H9 (cell line): ENCODE measurements at regions not wholly inside any gene's neighbourhood (a gene's known extent, or its start where the extent isn't known, plus 50 kb on each side); places are given as distances from the start of the nearest gene placed in this dataset.

ENCODE experiments used
- DNase-seq: peaks from one replicate; pipeline ENCODE4 v3.0.0-alpha.2; 2017
- H2AFZ ChIP-seq: one replicate; pipeline ENCODE4 v1.6.1; 2013; ENCODE audit warnings: mild to moderate bottlenecking, low read length, control low read depth, moderate library complexity
- H2AK5ac ChIP-seq: 2 replicates; pipeline ENCODE4 v1.6.1; 2013; ENCODE audit warnings: low read length, control low read depth, mixed read lengths; ENCODE audit not compliant: insufficient read length
- H2BK120ac ChIP-seq: one replicate; pipeline ENCODE4 v1.6.1; 2013; ENCODE audit warnings: low read depth, mild to moderate bottlenecking, low read length, control low read depth, inconsistent platforms; ENCODE audit not compliant: poor library complexity, severe bottlenecking
- H2BK12ac ChIP-seq: 2 replicates; pipeline ENCODE4 v1.6.1; 2013; ENCODE audit warnings: low read length, control low read depth, mixed read lengths, low read depth; ENCODE audit not compliant: insufficient read length
- H2BK15ac ChIP-seq: 2 replicates; pipeline ENCODE4 v1.6.1; 2013; ENCODE audit warnings: low read depth, low read length, control low read depth
- H2BK20ac ChIP-seq: one replicate; pipeline ENCODE4 v1.6.1; 2013; ENCODE audit warnings: low read depth, mild to moderate bottlenecking, low read length, control low read depth, inconsistent platforms; ENCODE audit not compliant: poor library complexity, severe bottlenecking
- H2BK5ac ChIP-seq: 2 replicates; pipeline ENCODE4 v1.6.1; 2013; ENCODE audit warnings: low read length, control low read depth, mixed read lengths; ENCODE audit not compliant: insufficient read length
- H3K14ac ChIP-seq: 2 replicates; pipeline ENCODE4 v1.6.1; 2013; ENCODE audit warnings: low read length, control low read depth; ENCODE audit not compliant: insufficient read depth
- H3K18ac ChIP-seq: 2 replicates; pipeline ENCODE4 v1.6.1; 2013; ENCODE audit warnings: low read depth, mild to moderate bottlenecking, mixed read lengths, low read length, control low read depth; ENCODE audit not compliant: insufficient read length
- H3K23ac ChIP-seq: 2 replicates; pipeline ENCODE4 v1.6.1; 2013; ENCODE audit warnings: low read length, control low read depth, mixed read lengths, low read depth; ENCODE audit not compliant: insufficient read length
- H3K23me2 ChIP-seq: 2 replicates; pipeline ENCODE4 v1.6.1; 2013; ENCODE audit warnings: low read depth, mild to moderate bottlenecking, mixed read lengths, low read length, control low read depth; ENCODE audit not compliant: insufficient read length, poor library complexity, severe bottlenecking
- H3K27ac ChIP-seq: 2 replicates; pipeline ENCODE4 v1.5.1; 2013; ENCODE audit warnings: low read length, control low read depth, mixed read lengths, low read depth; ENCODE audit not compliant: insufficient read length
- H3K27me3 ChIP-seq: 2 replicates; pipeline ENCODE4 v1.6.1; 2013; ENCODE audit warnings: low read length, control low read depth, inconsistent platforms; ENCODE audit not compliant: insufficient read depth
- H3K4ac ChIP-seq: 2 replicates; pipeline ENCODE4 v1.6.1; 2013; ENCODE audit warnings: low read depth, mild to moderate bottlenecking, control low read depth, inconsistent platforms, low read length, moderate library complexity
- H3K4me1 ChIP-seq: 2 replicates; pipeline ENCODE4 v1.6.1; 2013; ENCODE audit warnings: low read length, control low read depth, inconsistent platforms; ENCODE audit not compliant: insufficient read depth
- H3K4me2 ChIP-seq: 2 replicates; pipeline ENCODE4 v1.6.1; 2013; ENCODE audit warnings: low read length, control low read depth, mixed read lengths; ENCODE audit not compliant: insufficient read length, insufficient read depth
- H3K56ac ChIP-seq: 2 replicates; pipeline ENCODE4 v1.6.1; 2013; ENCODE audit warnings: low read depth, mild to moderate bottlenecking, mixed read lengths, low read length, control low read depth; ENCODE audit not compliant: insufficient read length
- H3K79me1 ChIP-seq: 2 replicates; pipeline ENCODE4 v1.6.1; 2013; ENCODE audit warnings: low read depth, mild to moderate bottlenecking, moderate library complexity, low read length, control low read depth, inconsistent platforms; ENCODE audit not compliant: insufficient read depth, poor library complexity, severe bottlenecking
- H3K79me2 ChIP-seq: 2 replicates; pipeline ENCODE4 v1.6.1; 2013; ENCODE audit warnings: low read length, control low read depth, inconsistent platforms; ENCODE audit not compliant: insufficient read depth
- H3K9ac ChIP-seq: 2 replicates; pipeline ENCODE4 v1.6.1; 2013; ENCODE audit warnings: low read length, control low read depth, mixed read lengths; ENCODE audit not compliant: insufficient read length; ENCODE audit errors: extremely low read depth
- H3K9me3 ChIP-seq: one replicate; pipeline ENCODE4 v1.6.1; 2013; ENCODE audit warnings: low read depth, low read length, inconsistent platforms; ENCODE audit not compliant: control insufficient read depth
- H3T11ph ChIP-seq: one replicate; pipeline ENCODE4 v1.6.1; 2013; ENCODE audit warnings: mild to moderate bottlenecking, low read length, control low read depth, inconsistent platforms
- H4K20me1 ChIP-seq: one replicate; pipeline ENCODE4 v1.6.1; 2013; ENCODE audit not compliant: control insufficient read depth, insufficient read length, insufficient read depth
- H4K5ac ChIP-seq: 2 replicates; pipeline ENCODE4 v1.6.1; 2013; ENCODE audit warnings: low read depth, mild to moderate bottlenecking, mixed read lengths, low read length, control low read depth; ENCODE audit not compliant: insufficient read length
- H4K8ac ChIP-seq: replicated peaks from 2 replicates; pipeline ENCODE4 v1.6.1; 2013; ENCODE audit warnings: low read length, control low read depth, mixed read lengths, low read depth; ENCODE audit not compliant: insufficient read length
- H4K91ac ChIP-seq: 2 replicates; pipeline ENCODE4 v1.6.1; 2013; ENCODE audit warnings: low read depth, mild to moderate bottlenecking, moderate library complexity, mixed read lengths, low read length, control low read depth; ENCODE audit not compliant: insufficient read length
- H3K27ac Mint-ChIP-seq, 3 experiments: 2 replicates in 2 of 3; 3 replicates in 1 of 3; pipeline ENCODE4 v1.8.0; 2020 to 2021; ENCODE audit warnings: mixed read lengths in 3 of 3, mild to moderate bottlenecking in 1 of 3, moderate library complexity in 1 of 3
- H3K27me3 Mint-ChIP-seq: 2 replicates; pipeline ENCODE4 v1.8.0; 2021; ENCODE audit warnings: low read depth, mild to moderate bottlenecking, moderate library complexity, mixed read lengths
- H3K36me3 Mint-ChIP-seq, 3 experiments: 2 replicates in 2 of 3; 3 replicates in 1 of 3; pipeline ENCODE4 v1.8.0; 2020 to 2021; ENCODE audit warnings: low read depth in 3 of 3, mixed read lengths in 3 of 3; ENCODE audit not compliant: insufficient read depth in 1 of 3
- H3K4me1 Mint-ChIP-seq, 2 experiments: 2 replicates each; pipeline ENCODE4 v1.8.0; 2020; ENCODE audit warnings: mixed read lengths in 2 of 2
- H3K4me3 Mint-ChIP-seq, 2 experiments: 2 replicates in 1 of 2; 3 replicates in 1 of 2; pipeline ENCODE4 v1.8.0; 2020 to 2021; ENCODE audit warnings: mild to moderate bottlenecking in 2 of 2, mixed read lengths in 2 of 2, moderate library complexity in 1 of 2
- H3K9me3 Mint-ChIP-seq, 2 experiments: 2 replicates in 1 of 2; 3 replicates in 1 of 2; pipeline ENCODE4 v1.8.0; 2020; ENCODE audit warnings: mild to moderate bottlenecking in 2 of 2, mixed read lengths in 2 of 2, moderate library complexity in 1 of 2
- WGBS: extraction: QIAGEN DNeasy Blood & Tissue Kit; methylation state at CpG from one replicate; pipeline ENCODE4 v1.1.7; 2013; ENCODE audit warnings: missing lambda C conversion rate, low lambda C conversion rate, mixed read lengths; ENCODE audit not compliant: insufficient read length; ENCODE audit errors: extremely low coverage; 5-methylcytosine and 5-hydroxymethylcytosine counted together
- TF ChIP-seq, protein P1 (sequence below): fragments of 200-600 bp; sonication (generic); conservative IDR thresholded peaks from 3 replicates; pipeline ENCODE4 v1.8.0; 2021; ENCODE audit warnings: antibody characterized with exemption, mild to moderate bottlenecking

DNA sequence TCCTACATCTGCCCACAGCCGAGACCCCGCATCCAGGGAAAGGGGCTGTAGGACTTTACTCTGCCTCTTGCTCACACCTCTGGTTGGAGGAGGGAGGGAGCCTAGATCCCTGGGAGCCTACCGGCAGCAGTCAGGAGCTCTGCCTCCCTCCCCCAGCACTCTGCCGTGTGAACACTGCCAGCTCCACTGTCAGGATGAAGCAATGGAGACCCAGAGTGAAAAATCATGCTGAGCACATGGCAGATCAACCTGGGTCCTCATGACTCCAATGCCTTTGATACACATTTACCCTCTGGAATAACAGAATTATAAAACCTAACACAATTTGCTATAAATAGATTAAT is 477.7 kb downstream of the TNS3 start:
- H3K79me1 ChIP-seq, result no peaks in the 10 kb centered on the region
- H3K27me3 ChIP-seq, result no peaks in the 10 kb centered on the region
- WGBS, result no CpG with 5 or more reads among the region's 4 CpGs
- H3K79me2 ChIP-seq, result no peaks in the 10 kb centered on the region
- Mint-ChIP-seq H3K4me3 (no peak overlapping the region), H3K27me3 (no peaks in the 10 kb centered on the region; the same call in none of the 2 replicates), H3K36me3 (peaks cover 0 to 3% (median 0%) of the 10 kb centered on the region in 3 experiments; a peak in 2 of 7 replicates), H3K9me3 (peaks cover 0 to 1% of the 10 kb centered on the region in 2 experiments; a peak in 1 of 5 replicates), H3K27ac (no peak overlapping the region), H3K4me1 (0 out of 4 replicates have a peak, but pooled peaks cover 0 to 2% of the 10 kb centered on the region in 2 experiments)
- H2BK15ac ChIP-seq, result no peak overlapping the region
- TF ChIP-seq, protein P1, sequence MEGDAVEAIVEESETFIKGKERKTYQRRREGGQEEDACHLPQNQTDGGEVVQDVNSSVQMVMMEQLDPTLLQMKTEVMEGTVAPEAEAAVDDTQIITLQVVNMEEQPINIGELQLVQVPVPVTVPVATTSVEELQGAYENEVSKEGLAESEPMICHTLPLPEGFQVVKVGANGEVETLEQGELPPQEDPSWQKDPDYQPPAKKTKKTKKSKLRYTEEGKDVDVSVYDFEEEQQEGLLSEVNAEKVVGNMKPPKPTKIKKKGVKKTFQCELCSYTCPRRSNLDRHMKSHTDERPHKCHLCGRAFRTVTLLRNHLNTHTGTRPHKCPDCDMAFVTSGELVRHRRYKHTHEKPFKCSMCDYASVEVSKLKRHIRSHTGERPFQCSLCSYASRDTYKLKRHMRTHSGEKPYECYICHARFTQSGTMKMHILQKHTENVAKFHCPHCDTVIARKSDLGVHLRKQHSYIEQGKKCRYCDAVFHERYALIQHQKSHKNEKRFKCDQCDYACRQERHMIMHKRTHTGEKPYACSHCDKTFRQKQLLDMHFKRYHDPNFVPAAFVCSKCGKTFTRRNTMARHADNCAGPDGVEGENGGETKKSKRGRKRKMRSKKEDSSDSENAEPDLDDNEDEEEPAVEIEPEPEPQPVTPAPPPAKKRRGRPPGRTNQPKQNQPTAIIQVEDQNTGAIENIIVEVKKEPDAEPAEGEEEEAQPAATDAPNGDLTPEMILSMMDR, result no peak
- H2BK5ac ChIP-seq, result no peak overlapping the region
- H2AFZ ChIP-seq, result no peak overlapping the region
- H2BK12ac ChIP-seq, result no peak overlapping the region
- DNase-seq, result peak; percentile 51
- H4K20me1 ChIP-seq, result no peaks in the 10 kb centered on the region
- H3K27ac ChIP-seq, result no peak overlapping the region
- H2BK20ac ChIP-seq, result no peak overlapping the region
- H2AK5ac ChIP-seq, result no peak overlapping the region
- H3T11ph ChIP-seq, result no peak overlapping the region
- H3K23me2 ChIP-seq, result no peaks in the 10 kb centered on the region
- H3K4me1 ChIP-seq, result no peaks in the 10 kb centered on the region
- H3K18ac ChIP-seq, result no peak overlapping the region
- no peak overlapping the region for H4K8ac ChIP-seq
- H4K5ac ChIP-seq, result no peak overlapping the region
- no peak overlapping the region for H3K9ac ChIP-seq
- H3K9me3 ChIP-seq, result no peaks in the 10 kb centered on the region
- H3K56ac ChIP-seq, result no peak overlapping the region
- H4K91ac ChIP-seq, result no peak overlapping the region
- H3K23ac ChIP-seq, result no peak overlapping the region
- H3K14ac ChIP-seq, result no peak overlapping the region
- no peak overlapping the region for H2BK120ac ChIP-seq
- no peak overlapping the region for H3K4me2 ChIP-seq
- H3K4ac ChIP-seq, result no peak overlapping the region
